ENCODE measurements at regions not wholly inside any gene's neighbourhood (a gene's known extent, or its start where the extent isn't known, plus 50 kb on each side); places are given as distances from the start of the nearest gene placed in this dataset.

DNA sequence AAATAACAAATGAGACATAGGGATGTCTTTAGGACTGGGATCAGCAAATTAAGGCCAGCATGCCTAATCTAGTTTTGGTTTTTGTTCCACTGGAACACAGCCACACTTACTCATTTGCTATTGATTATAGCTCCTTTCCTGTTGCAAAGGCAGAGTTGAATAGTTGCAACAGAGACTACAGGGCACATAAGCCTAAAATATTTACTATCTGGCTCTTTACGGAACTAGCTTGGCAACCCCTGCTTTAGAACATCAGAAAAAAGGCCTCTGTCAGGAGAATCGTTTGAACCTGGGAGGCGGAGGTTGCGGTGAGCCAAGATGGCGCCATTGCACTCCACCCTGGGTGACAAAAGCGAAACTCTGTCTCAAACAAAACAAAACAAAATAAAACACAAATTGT is 384.8 kb downstream of the ELAVL2 start:
- no peak for TF ChIP-seq POLR2AphosphoS5 (IDR thresholded peaks at IDR 0.05)
- TF ChIP-seq MXI1 (conservative IDR thresholded peaks at IDR 0.05; ENCODE audit: poor library complexity, severe bottlenecking), result no peak
- TF ChIP-seq, protein P1, sequence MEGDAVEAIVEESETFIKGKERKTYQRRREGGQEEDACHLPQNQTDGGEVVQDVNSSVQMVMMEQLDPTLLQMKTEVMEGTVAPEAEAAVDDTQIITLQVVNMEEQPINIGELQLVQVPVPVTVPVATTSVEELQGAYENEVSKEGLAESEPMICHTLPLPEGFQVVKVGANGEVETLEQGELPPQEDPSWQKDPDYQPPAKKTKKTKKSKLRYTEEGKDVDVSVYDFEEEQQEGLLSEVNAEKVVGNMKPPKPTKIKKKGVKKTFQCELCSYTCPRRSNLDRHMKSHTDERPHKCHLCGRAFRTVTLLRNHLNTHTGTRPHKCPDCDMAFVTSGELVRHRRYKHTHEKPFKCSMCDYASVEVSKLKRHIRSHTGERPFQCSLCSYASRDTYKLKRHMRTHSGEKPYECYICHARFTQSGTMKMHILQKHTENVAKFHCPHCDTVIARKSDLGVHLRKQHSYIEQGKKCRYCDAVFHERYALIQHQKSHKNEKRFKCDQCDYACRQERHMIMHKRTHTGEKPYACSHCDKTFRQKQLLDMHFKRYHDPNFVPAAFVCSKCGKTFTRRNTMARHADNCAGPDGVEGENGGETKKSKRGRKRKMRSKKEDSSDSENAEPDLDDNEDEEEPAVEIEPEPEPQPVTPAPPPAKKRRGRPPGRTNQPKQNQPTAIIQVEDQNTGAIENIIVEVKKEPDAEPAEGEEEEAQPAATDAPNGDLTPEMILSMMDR (IDR thresholded peaks at IDR 0.05; ENCODE audit: poor library complexity, severe bottlenecking), result no peak
- no peak for TF ChIP-seq RAD21 (conservative IDR thresholded peaks at IDR 0.05)
